Right cardiac atrium (tissue), 5 donors: ENCODE measurements at regions not wholly inside any gene's neighbourhood (a gene's known extent, or its start where the extent isn't known, plus 50 kb on each side); places are given as distances from the start of the nearest gene placed in this dataset.
"Not testable (repeated sequence)": the region's sequence is repeated elsewhere in the genome, so short reads cannot be mapped to it uniquely, and the experiment has no call there.

Experiments used
- ATAC-seq, 2 donors: fragments of 200-7000 bp; cut with Tn5 transposase; one replicate each; pipeline versions ENCODE4 v1.8.0 to v1.9.1; 2020; ENCODE audit warnings: moderate library complexity in 2 of 2, mild to moderate bottlenecking in 1 of 2
- DNase-seq, 3 donors: peaks; one replicate each; pipeline ENCODE4 v3.0.0-alpha.2; 2020
- H3K27ac ChIP-seq: one replicate; pipeline ENCODE4 v1.5.1; 2013; ENCODE audit warnings: mild to moderate bottlenecking, low read length, control low read depth, moderate library complexity
- H3K27me3 ChIP-seq: one replicate; pipeline ENCODE4 v1.6.1; 2013; ENCODE audit not compliant: control insufficient read depth, insufficient read depth
- H3K4me1 ChIP-seq: one replicate; pipeline ENCODE4 v1.6.1; 2013; ENCODE audit warnings: low read length; ENCODE audit not compliant: control insufficient read depth, insufficient read depth
- H3K4me3 ChIP-seq: one replicate; pipeline ENCODE4 v1.5.1; 2013; ENCODE audit warnings: low read length, control low read depth
- H3K9me3 ChIP-seq: one replicate; pipeline ENCODE4 v1.6.1; 2013; ENCODE audit warnings: low read length; ENCODE audit not compliant: control insufficient read depth
- WGBS: extraction: QIAGEN DNeasy Blood & Tissue Kit; methylation state at CpG from one replicate; pipeline ENCODE4 v1.1.7; 2013; 5-methylcytosine and 5-hydroxymethylcytosine counted together
- intact Hi-C, 4 donors: fragments of 100-400 bp; cut with DNase I; formaldehyde crosslinking; loops; one replicate each; pipeline versions ENCODE4 v1.11.0 to v1.14.0; 2022 to 2023
- donor health status: healthy with polysubstance abuse.
- donor health status: DM: no; HTN: yes; CAD: no.
- donor health status: DM: no; HTN: no; CAD: no.
- donor health status: DM: no; HTN: yes; CAD: no; lungs with severe emphysema.
- donor health status: DM: yes; HTN: yes; CAD: no.

DNA sequence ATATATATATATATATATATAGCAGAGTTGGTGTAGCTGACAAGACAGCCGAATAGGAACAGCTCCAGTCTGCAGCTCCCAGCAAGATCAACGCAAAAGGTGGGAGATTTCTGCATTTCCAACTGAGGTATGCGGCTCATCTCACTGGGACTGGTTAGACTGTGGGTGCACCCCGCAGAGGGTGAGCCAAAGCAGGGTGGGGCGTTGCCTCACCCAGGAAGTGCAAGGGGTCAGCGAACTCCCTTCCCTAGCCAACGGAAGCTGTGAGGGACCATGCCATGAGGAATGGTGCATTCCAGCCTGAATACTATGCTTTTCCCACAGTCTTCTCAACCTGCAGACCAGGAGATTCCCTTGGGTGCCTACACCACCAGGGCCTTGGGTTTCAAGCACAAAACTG lies 81.7 kb upstream of the ST3GAL6 start:
- H3K4me3 ChIP-seq, result no peak overlapping the region
- no peaks in the 10 kb centered on the region for H3K4me1 ChIP-seq
- no peak for ATAC-seq
- no peaks in the 10 kb centered on the region for H3K9me3 ChIP-seq
- no peak overlapping the region for H3K27ac ChIP-seq
- H3K27me3 ChIP-seq, result no peaks in the 10 kb centered on the region
- intact Hi-C loops, result loop anchor here in 1 of 4 donors (5.0 kb wide), 1 partner anchor 211 kb away; no protein-coding TSS in a partner anchor
- no peak for DNase-seq
- WGBS, result 95% methylated on average over 7 of the region's 7 CpGs

DNA sequence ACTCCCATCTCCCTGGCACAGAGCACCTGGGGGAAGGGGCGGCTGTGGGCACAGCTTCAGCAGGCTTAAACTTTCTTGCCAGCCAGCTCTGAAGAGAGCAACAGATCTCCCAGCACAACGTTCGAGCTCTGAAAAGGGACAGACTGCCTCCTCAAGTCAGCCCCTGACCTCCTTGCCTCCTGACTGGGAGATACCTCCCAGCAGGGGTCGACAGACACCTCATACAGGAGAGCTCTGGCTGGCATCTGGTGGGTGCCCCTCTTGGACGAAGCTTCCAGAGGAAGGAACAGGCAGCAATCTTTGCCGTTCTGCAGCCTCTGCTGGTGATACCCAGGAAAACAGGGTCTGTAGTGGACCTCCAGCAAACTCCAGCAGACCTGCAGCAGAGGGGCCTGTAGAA lies 80.7 kb upstream of the ST3GAL6 start:
- H3K27me3 ChIP-seq, DNase-seq, H3K9me3 ChIP-seq, H3K4me1 ChIP-seq, H3K4me3 ChIP-seq, ATAC-seq, H3K27ac ChIP-seq: not testable (repeated sequence)
- intact Hi-C loops, result loop anchor here in 1 of 4 donors (5.0 kb wide), 1 partner anchor 210 kb away; no protein-coding TSS in a partner anchor
- WGBS, result 85% methylated on average over 6 of the region's 6 CpGs

DNA sequence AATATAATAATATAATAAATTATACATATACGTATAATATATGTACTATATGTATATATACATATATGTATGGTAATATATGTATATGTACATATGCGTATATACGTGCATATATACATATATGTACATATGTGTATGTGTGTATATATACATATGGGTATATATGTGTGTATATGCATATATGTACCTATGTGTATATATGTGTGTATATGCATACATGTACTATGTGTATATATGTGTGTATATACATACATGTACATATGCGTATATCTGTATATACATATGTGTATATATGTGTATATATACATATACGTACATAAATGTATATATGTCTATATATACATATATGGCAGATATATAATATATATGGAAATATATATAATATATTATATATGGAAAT lies 74.8 kb upstream of the ST3GAL6 start:
- ATAC-seq, result no peak

DNA sequence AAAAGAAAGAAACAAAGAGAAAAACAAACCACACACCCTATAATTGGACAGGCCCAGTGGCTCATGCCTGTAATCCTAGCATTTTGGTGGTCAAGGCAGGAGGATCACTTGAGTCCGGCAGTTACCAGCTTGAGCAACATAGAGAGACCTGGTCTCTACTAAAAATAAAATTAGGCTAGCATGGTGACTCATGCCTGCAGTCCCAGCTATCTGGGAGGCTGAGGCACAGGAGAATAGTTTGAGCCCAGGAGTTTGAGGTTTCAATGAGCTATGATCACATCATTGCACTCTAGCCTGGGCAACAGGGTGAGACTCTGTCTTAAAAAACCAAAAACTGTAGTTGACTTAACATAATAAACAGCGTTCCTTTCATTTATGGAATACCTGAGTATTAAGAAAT lies 72.3 kb upstream of the ST3GAL6 start:
- Histone ChIP-seq H3K9me3 (no peaks in the 10 kb centered on the region), H3K4me1 (peaks cover 1% of the 10 kb centered on the region), H3K27me3 (no peaks in the 10 kb centered on the region), H3K4me3 (no peak overlapping the region), H3K27ac (no peak overlapping the region)
- intact Hi-C loops, result no loop called here
- no peak for DNase-seq
- peak in 1 of 2 donors; percentile 22 for ATAC-seq
- 94% methylated on average over 2 of the region's 2 CpGs for WGBS

More for the DNA sequence above, 74.8 kb upstream of the ST3GAL6 start:
- intact Hi-C loops, result no loop called here
- Histone ChIP-seq H3K9me3 (no peaks in the 10 kb centered on the region), H3K27ac (no peak overlapping the region), H3K4me3 (no peak overlapping the region), H3K27me3 (no peaks in the 10 kb centered on the region), H3K4me1 (peaks cover 1% of the 10 kb centered on the region)
- DNase-seq, result no peak
- WGBS, result 88% methylated on average over 5 of the region's 5 CpGs

DNA sequence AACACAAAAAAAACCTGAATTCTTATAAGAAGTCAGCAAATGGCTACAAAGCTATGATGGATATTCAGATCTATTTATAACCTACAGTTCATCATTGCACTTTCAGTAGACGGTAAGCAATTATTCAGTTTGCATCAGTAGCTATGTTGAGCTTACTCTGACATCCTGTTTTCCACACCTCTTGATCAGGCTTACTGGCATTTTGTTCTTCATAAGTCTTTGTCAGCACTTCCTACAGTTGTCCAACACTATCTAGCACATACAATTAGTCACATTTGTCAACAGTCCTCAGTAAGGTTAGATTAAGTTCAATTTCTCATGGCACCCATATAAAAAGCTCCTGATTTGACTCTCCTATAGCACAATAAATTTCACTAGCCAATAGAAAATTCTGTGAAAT lies 71.2 kb upstream of the ST3GAL6 start:
- Histone ChIP-seq H3K9me3 (no peaks in the 10 kb centered on the region), H3K4me1 (peaks cover 1% of the 10 kb centered on the region), H3K27me3 (no peaks in the 10 kb centered on the region), H3K4me3 (no peak overlapping the region), H3K27ac (no peak overlapping the region)
- 3% methylated on average over 1 of the region's 1 CpG for WGBS
- ATAC-seq (peak; percentile 40 to 90), DNase-seq (no peak)
- intact Hi-C loops, result no loop called here

DNA sequence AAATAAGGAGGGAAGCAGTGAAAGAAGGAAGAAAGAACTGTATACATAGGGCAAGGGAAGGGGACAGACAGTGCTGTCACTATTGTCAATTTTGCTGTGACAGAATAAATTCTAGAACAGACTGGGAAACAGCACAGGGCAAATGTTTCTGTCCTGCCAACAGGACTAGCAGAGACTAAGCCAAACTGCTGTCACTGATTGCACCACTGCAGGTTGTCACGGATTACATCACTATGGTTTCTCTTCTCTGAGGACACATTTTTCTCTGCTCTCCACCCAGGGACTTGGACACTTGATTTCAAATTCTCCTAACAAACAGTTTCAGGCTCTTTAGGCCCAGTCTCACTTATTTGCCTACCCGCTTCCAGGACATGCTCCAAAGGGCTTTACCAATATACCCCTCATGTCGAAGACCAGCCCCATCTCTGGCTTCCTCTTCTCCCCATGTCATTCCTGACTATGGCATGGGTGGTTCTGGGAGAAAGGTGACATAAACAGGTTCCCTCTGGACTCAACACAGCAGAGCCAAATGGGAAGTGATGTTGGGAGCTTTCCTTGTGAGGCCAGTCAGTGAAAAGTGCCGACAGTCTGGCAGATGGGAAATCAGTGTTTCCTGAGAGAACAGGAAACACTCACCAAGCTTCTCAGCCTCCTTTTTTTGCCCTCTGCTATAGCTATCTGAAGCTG lies 70.2 kb upstream of the ST3GAL6 start:
- intact Hi-C loops, result no loop called here

DNA sequence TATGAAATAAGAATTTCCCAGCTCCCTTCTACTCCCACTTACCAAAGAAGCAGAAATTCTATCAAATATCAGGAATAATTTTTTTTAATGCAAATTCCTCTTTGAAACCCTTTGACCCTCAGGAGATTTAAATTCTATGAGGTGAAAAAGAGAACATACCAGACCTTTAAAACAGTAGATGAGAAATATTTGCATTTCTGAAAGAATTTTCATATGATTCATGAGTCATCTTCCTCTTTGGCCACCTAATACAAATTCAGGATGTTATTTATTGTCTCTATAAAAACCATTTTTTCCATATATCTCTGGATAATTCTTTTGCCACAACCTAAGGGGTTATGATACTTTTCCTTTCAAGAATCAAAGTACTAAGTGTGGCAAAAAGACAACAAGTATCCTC lies 67.3 kb upstream of the ST3GAL6 start:
- Histone ChIP-seq H3K27me3 (no peaks in the 10 kb centered on the region), H3K4me3 (no peak overlapping the region), H3K9me3 (no peaks in the 10 kb centered on the region), H3K4me1 (peaks cover 1% of the 10 kb centered on the region), H3K27ac (no peak overlapping the region)
- intact Hi-C loops, result no loop called here
- no peak for DNase-seq
- ATAC-seq, result no peak

More for the DNA sequence above, 70.2 kb upstream of the ST3GAL6 start:
- peak in 1 of 3 donors; percentile 29 for DNase-seq
- Histone ChIP-seq H3K27me3 (no peaks in the 10 kb centered on the region), H3K9me3 (no peaks in the 10 kb centered on the region), H3K27ac (peak overlapping the region; percentile 23), H3K4me3 (no peak overlapping the region), H3K4me1 (peaks cover 1% of the 10 kb centered on the region)
- peak; percentile 64 to 90 for ATAC-seq
- WGBS, result 62% methylated on average over 4 of the region's 4 CpGs

DNA sequence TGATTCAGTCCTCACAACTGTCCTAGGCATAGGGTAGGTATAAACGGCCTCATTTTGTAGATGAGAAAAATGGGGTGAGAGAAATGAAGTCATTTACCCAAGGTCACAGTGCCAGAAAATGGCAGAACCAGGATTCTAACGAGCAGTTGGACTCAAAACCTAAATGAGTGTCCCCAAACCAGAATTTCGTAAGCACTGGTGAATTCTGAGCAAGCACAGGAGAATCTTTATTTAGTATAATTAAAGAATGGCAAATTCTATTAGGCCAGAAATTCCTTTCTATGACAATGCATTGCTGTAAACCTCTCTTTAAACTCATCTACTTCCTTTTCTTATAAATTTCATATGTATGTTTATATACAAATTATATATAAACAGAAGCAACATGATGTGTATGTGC lies 66.8 kb upstream of the ST3GAL6 start:
- H3K27me3 ChIP-seq, H3K4me3 ChIP-seq, ATAC-seq, H3K27ac ChIP-seq, H3K9me3 ChIP-seq, intact Hi-C loops, H3K4me1 ChIP-seq, DNase-seq: not testable (repeated sequence)
- 79% methylated on average over 3 of the region's 3 CpGs for WGBS

DNA sequence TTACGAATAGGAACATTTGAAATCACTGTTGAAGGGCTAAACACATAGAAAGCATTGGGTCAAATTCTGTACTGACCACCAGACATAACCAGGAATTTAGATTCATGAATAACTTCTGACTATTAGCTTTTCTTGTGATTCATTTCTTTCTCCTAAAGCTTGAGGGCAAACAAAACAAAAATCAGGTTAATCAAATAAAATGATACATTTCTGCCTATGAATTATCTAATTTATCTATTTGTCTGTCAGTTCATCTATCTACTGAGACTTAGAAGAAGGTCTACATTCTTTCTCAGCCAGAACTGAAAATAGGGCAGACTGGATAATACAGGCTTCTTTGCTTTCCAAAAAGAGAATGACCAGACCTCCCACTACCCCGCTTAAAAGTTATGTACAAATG lies 65.9 kb upstream of the ST3GAL6 start:
- no peaks in the 10 kb centered on the region for H3K27me3 ChIP-seq
- 84% methylated on average over 2 of the region's 2 CpGs for WGBS
- ATAC-seq (no peak), DNase-seq (no peak)
- H3K4me1 ChIP-seq, result peaks cover 1% of the 10 kb centered on the region
- H3K9me3 ChIP-seq, result no peaks in the 10 kb centered on the region
- H3K27ac ChIP-seq, result no peak overlapping the region
- intact Hi-C loops, result no loop called here
- H3K4me3 ChIP-seq, result no peak overlapping the region

DNA sequence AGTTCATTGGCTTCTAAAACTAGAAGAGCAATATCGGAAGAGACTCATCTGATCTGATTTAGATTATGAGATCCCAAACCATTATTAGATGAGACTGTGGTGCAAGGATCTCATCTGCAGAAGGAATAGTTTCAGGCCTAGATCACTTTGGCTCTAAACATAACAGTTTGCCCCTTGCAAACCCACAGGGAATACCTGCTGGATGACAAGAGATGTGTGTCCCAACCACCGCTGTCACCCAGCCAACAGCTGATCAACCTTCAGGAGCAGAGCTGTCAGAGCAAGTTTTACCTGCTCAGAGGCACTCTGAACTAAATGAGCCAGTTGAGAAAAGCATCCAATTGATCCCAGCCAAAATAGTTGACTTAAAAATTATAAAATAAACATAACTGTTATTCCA lies 64.0 kb upstream of the ST3GAL6 start:
- H3K4me3 ChIP-seq, result no peak overlapping the region
- DNase-seq (no peak), ATAC-seq (no peak)
- H3K27ac ChIP-seq, result no peak overlapping the region
- intact Hi-C loops, result no loop called here
- no peaks in the 10 kb centered on the region for H3K4me1 ChIP-seq
- H3K9me3 ChIP-seq, result no peaks in the 10 kb centered on the region
- 94% methylated on average over 2 of the region's 2 CpGs for WGBS
- no peaks in the 10 kb centered on the region for H3K27me3 ChIP-seq

DNA sequence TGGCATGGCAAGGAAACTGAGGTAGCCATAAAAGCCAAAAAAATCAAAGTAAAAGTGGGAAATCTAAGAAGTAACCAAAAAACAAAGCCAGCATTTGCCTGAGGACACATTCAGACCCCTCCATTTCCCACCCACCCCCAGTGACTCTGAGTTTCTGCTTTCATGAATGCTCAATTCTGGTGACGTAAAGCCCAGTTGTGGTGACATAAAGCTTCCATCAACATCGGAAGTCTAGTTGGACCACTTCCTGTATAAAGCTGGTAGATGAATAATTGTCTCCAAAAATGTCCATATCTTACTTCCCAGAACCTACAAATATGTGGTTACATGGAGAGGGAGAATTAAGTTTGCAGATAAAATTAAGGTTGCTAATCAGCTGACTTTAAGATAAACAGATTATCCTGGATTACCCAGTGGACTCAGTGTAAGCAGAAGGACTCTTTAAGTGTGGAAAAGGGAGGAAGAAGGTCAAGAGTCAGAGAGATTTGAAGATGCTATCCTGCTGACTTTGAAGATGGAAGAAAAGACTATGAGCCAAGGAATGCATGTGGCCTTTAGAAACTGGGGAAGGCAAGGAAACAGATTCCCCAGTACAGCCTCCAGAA lies 62.0 kb upstream of the ST3GAL6 start:
- H3K27ac ChIP-seq, result no peak overlapping the region
- WGBS, result 63% methylated on average over 2 of the region's 2 CpGs
- intact Hi-C loops, result no loop called here
- ATAC-seq (no peak), DNase-seq (no peak)
- no peak overlapping the region for H3K4me3 ChIP-seq
- H3K4me1 ChIP-seq, result no peaks in the 10 kb centered on the region
- no peaks in the 10 kb centered on the region for H3K9me3 ChIP-seq
- H3K27me3 ChIP-seq, result no peaks in the 10 kb centered on the region
